Vagina (tissue), 2 donors: ENCODE measurements at regions not wholly inside any gene's neighbourhood (a gene's known extent, or its start where the extent isn't known, plus 50 kb on each side); places are given as distances from the start of the nearest gene placed in this dataset.

Source experiments
- DNase-seq, 2 donors: peaks; one replicate each; pipeline ENCODE4 v3.0.0-alpha.2; 2017; ENCODE audit errors: extremely low spot score in 2 of 2
- H3K27ac ChIP-seq: fragments of 200-600 bp; sonication (generic); one replicate; pipeline ENCODE4 v1.5.1; 2019
- H3K27me3 ChIP-seq: fragments of 200-600 bp; sonication (generic); one replicate; pipeline ENCODE4 v1.5.1; 2019
- H3K36me3 ChIP-seq, 2 donors: fragments of 200-600 bp; sonication (generic); one replicate each; pipeline ENCODE4 v1.5.1; 2017 to 2019
- H3K4me1 ChIP-seq: fragments of 200-600 bp; sonication (generic); one replicate; pipeline ENCODE4 v1.5.1; 2019
- H3K4me3 ChIP-seq, 2 donors: fragments of 200-600 bp; sonication (generic); 1 replicate in 1 of 2; 2 replicates in 1 of 2; pipeline ENCODE4 v1.5.1; 2016 to 2019
- H3K9me3 ChIP-seq: fragments of 200-600 bp; sonication (generic); one replicate; pipeline ENCODE4 v1.5.1; 2019
- CTCF ChIP-seq, 3 experiments: fragments of 450-650 bp in 2 of 3; fragments of 200-600 bp in 1 of 3; sonication (generic) in 1 of 3; IDR thresholded peaks; one replicate each; pipeline ENCODE4 v1.5.1; 2017 to 2019; ENCODE audit warnings: antibody characterized with exemption in 3 of 3, mild to moderate bottlenecking in 2 of 3, moderate library complexity in 2 of 3
- POLR2A ChIP-seq, 2 donors: fragments of 450-650 bp; IDR thresholded peaks; one replicate each; pipeline ENCODE4 v1.6.1; 2017; ENCODE audit warnings: antibody characterized with exemption in 2 of 2, mild to moderate bottlenecking in 2 of 2, moderate library complexity in 2 of 2
- POLR2AphosphoS5 ChIP-seq, 2 donors: sonication (generic); formaldehyde crosslinking; IDR thresholded peaks; one replicate each; pipeline ENCODE4 v1.9.0; 2017; ENCODE audit warnings: antibody characterized with exemption in 2 of 2, mild to moderate bottlenecking in 2 of 2, low read depth in 1 of 2; ENCODE audit not compliant: insufficient read depth in 1 of 2
- intact Hi-C: fragments of 100-400 bp; cut with DNase I; formaldehyde crosslinking; loops from one replicate; pipeline ENCODE4 v1.15.1; 2023

DNA sequence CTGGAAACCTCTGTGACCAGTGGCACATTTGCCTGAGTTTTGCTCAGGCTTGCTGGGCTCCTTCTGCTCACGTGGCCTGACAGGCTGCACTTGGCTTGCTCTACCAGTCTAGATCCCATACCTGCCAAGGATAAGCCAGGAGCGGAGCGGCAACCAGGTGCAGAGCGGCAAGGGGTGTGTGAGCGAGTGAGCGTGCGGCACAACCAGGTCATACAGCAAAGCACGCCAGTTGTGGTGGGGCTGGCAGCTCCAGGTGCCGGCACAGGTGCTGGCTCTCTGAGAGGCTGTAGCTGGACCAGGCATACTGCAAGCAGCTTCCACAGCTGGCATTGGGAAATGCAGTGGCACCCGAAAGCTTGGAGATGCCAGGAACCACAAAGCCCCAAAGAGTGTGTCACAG is 1495.1 kb downstream of the PCDH7 start:
- Histone ChIP-seq H3K36me3 (no peaks in the 10 kb centered on the region), H3K4me1 (no peaks in the 10 kb centered on the region), H3K27me3 (no peaks in the 10 kb centered on the region), H3K4me3 (no peak overlapping the region), H3K27ac (no peak overlapping the region), H3K9me3 (no peaks in the 10 kb centered on the region)
- TF ChIP-seq POLR2AphosphoS5 (IDR thresholded peaks at IDR 0.05; ENCODE audit: insufficient read depth in 1 of 2, low read depth in 1 of 2) (no peak), CTCF (IDR thresholded peaks at IDR 0.05) (no peak), POLR2A (IDR thresholded peaks at IDR 0.05) (no peak)
- no peak for DNase-seq
- intact Hi-C loops = no loop called here

GRCh38 chr4:32216502-32216901 is 1496.3 kb downstream of the PCDH7 start:
- TF ChIP-seq CTCF (IDR thresholded peaks at IDR 0.05) = no peak
- no peak for TF ChIP-seq POLR2AphosphoS5 (IDR thresholded peaks at IDR 0.05; ENCODE audit: insufficient read depth in 1 of 2, low read depth in 1 of 2)
- TF ChIP-seq POLR2A (IDR thresholded peaks at IDR 0.05) = no peak
- intact Hi-C loops = no loop called here
- H3K9me3 ChIP-seq = no peaks in the 10 kb centered on the region
- no peaks in the 10 kb centered on the region for H3K4me1 ChIP-seq
- no peaks in the 10 kb centered on the region for H3K27me3 ChIP-seq
- H3K36me3 ChIP-seq = no peaks in the 10 kb centered on the region
- no peak overlapping the region for H3K27ac ChIP-seq
- H3K4me3 ChIP-seq = no peak overlapping the region
- DNase-seq = no peak

GRCh38 chr4:32219306-32220075 is 1499.3 kb downstream of the PCDH7 start:
- H3K36me3 ChIP-seq = no peaks in the 10 kb centered on the region
- intact Hi-C loops = no loop called here
- H3K4me1 ChIP-seq = no peaks in the 10 kb centered on the region
- TF ChIP-seq POLR2AphosphoS5 (IDR thresholded peaks at IDR 0.05; ENCODE audit: insufficient read depth in 1 of 2, low read depth in 1 of 2) = no peak
- TF ChIP-seq POLR2A (IDR thresholded peaks at IDR 0.05) = no peak
- TF ChIP-seq CTCF (IDR thresholded peaks at IDR 0.05) = no peak
- H3K4me3 ChIP-seq = no peak overlapping the region
- H3K27ac ChIP-seq = no peak overlapping the region
- no peaks in the 10 kb centered on the region for H3K9me3 ChIP-seq
- H3K27me3 ChIP-seq = no peaks in the 10 kb centered on the region
- no peak for DNase-seq

GRCh38 chr4:32226204-32226603 is 1506.0 kb downstream of the PCDH7 start:
- no peaks in the 10 kb centered on the region for H3K36me3 ChIP-seq

DNA sequence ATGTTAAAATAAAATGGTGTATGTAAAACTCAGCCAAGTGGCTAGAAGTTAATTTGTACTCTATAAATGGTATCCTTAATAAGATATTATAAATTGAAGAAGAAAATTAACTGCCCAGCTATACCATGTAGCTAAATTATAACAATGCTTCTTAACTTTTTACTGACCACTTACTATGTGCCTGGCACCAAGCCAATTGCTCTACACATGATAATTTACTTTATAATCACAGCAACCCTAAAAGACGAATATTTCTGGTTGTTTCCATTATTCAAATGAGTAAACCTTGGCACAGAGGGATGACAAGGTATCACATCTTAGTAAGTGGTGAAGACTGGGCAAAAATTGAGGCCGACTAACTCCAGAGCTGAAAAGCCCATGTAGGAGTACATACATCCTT is 1506.6 kb downstream of the PCDH7 start:
- H3K4me3 ChIP-seq = no peak overlapping the region
- no peaks in the 10 kb centered on the region for H3K9me3 ChIP-seq
- H3K27ac ChIP-seq = no peak overlapping the region
- intact Hi-C loops = no loop called here
- H3K4me1 ChIP-seq = no peaks in the 10 kb centered on the region
- H3K27me3 ChIP-seq = no peaks in the 10 kb centered on the region
- no peak for TF ChIP-seq CTCF (IDR thresholded peaks at IDR 0.05)
- TF ChIP-seq POLR2A (IDR thresholded peaks at IDR 0.05) = no peak
- no peaks in the 10 kb centered on the region for H3K36me3 ChIP-seq
- DNase-seq = no peak

More at GRCh38 chr4:32226204-32226603, 1506.0 kb downstream of the PCDH7 start:
- H3K4me1 ChIP-seq = no peaks in the 10 kb centered on the region
- DNase-seq = no peak
- H3K9me3 ChIP-seq = no peaks in the 10 kb centered on the region
- no peak overlapping the region for H3K27ac ChIP-seq
- intact Hi-C loops = no loop called here
- H3K4me3 ChIP-seq = no peak overlapping the region
- TF ChIP-seq POLR2AphosphoS5 (IDR thresholded peaks at IDR 0.05; ENCODE audit: insufficient read depth in 1 of 2, low read depth in 1 of 2) = no peak
- no peak for TF ChIP-seq POLR2A (IDR thresholded peaks at IDR 0.05)
- H3K27me3 ChIP-seq = no peaks in the 10 kb centered on the region
